ENCODE measurements at regions not wholly inside any gene's neighbourhood (a gene's known extent, or its start where the extent isn't known, plus 50 kb on each side); places are given as distances from the start of the nearest gene placed in this dataset.
"Not testable (repeated sequence)": the region's sequence is repeated elsewhere in the genome, so short reads cannot be mapped to it uniquely, and the experiment has no call there.

GRCh38 chr22:49457946-49458707 lies 369.5 kb downstream of the BRD1 start:
- DNase-seq (ENCODE audit: low spot score), result no peak

GRCh38 chr22:49457146-49457545 lies 370.5 kb downstream of the BRD1 start:
- DNase-seq (ENCODE audit: low spot score), result no peak

GRCh38 chr22:49455595-49455994 lies 372.1 kb downstream of the BRD1 start:
- DNase-seq (ENCODE audit: low spot score), result no peak

GRCh38 chr22:49454726-49455125 lies 372.9 kb downstream of the BRD1 start:
- DNase-seq (ENCODE audit: low spot score), result no peak

- no peak for DNase-seq (ENCODE audit: low spot score)
Measured at GRCh38 chr22:49453771-49454170, 373.9 kb downstream of the BRD1 start.

GRCh38 chr22:49453019-49453418 lies 374.7 kb downstream of the BRD1 start:
- DNase-seq (ENCODE audit: low spot score), result not testable (repeated sequence)

- DNase-seq (ENCODE audit: low spot score), result no peak
Measured at GRCh38 chr22:49452362-49452946, 375.2 kb downstream of the BRD1 start.

- no peak for DNase-seq (ENCODE audit: low spot score)
Measured at GRCh38 chr22:49451070-49451840, 376.4 kb downstream of the BRD1 start.

GRCh38 chr22:49450498-49450897 lies 377.2 kb downstream of the BRD1 start:
- peak; percentile 57 for DNase-seq (ENCODE audit: low spot score)

- DNase-seq (ENCODE audit: low spot score), result peak; percentile 49
Measured at GRCh38 chr22:49449811-49450446, 377.7 kb downstream of the BRD1 start.

- no peak for DNase-seq (ENCODE audit: low spot score)
Measured at GRCh38 chr22:49449377-49449776, 378.3 kb downstream of the BRD1 start.

- no peak for DNase-seq (ENCODE audit: low spot score)
Measured at GRCh38 chr22:49448526-49448925, 379.1 kb downstream of the BRD1 start.

GRCh38 chr22:49447837-49448236 lies 379.8 kb downstream of the BRD1 start:
- DNase-seq (ENCODE audit: low spot score), result no peak

- DNase-seq (ENCODE audit: low spot score), result no peak
Measured at GRCh38 chr22:49446759-49447710, 380.6 kb downstream of the BRD1 start.

GRCh38 chr22:49446145-49446758 lies 381.4 kb downstream of the BRD1 start:
- no peak for DNase-seq (ENCODE audit: low spot score)

- no peak for DNase-seq (ENCODE audit: low spot score)
Measured at GRCh38 chr22:49444781-49445180, 382.9 kb downstream of the BRD1 start.

- DNase-seq (ENCODE audit: low spot score), result no peak
Measured at GRCh38 chr22:49440931-49441330, 386.7 kb downstream of the BRD1 start.

- no peak for DNase-seq (ENCODE audit: low spot score)
Measured at GRCh38 chr22:49439373-49439772, 388.3 kb downstream of the BRD1 start.

- no peak for DNase-seq (ENCODE audit: low spot score)
Measured at GRCh38 chr22:49437956-49438355, 389.7 kb downstream of the BRD1 start.

- DNase-seq (ENCODE audit: low spot score), result no peak
Measured at GRCh38 chr22:49437356-49437755, 390.3 kb downstream of the BRD1 start.

- DNase-seq (ENCODE audit: low spot score), result no peak
Measured at GRCh38 chr22:49436056-49436455, 391.6 kb downstream of the BRD1 start.

All from iPS-NIHi11 (cell line).